Mesothelial cell of epicardium (in vitro differentiated cells): ENCODE measurements at regions not wholly inside any gene's neighbourhood (a gene's known extent, or its start where the extent isn't known, plus 50 kb on each side); places are given as distances from the start of the nearest gene placed in this dataset.

Experiments used
- DNase-seq, 2 experiments: peaks; one replicate each; pipeline ENCODE4 v3.0.0; 2021; ENCODE audit warnings: low spot score in 2 of 2; ENCODE audit not compliant: unreplicated experiment in 2 of 2
- H3K27ac Mint-ChIP-seq: 2 replicates; pipeline ENCODE4 v1.8.0; 2021; ENCODE audit warnings: mixed read lengths
- H3K27me3 Mint-ChIP-seq: 2 replicates; pipeline ENCODE4 v1.8.0; 2021; ENCODE audit warnings: low read depth, mixed read lengths
- H3K36me3 Mint-ChIP-seq: 2 replicates; pipeline ENCODE4 v1.8.0; 2021; ENCODE audit warnings: mixed read lengths
- H3K4me1 Mint-ChIP-seq: 2 replicates; pipeline ENCODE4 v1.8.0; 2021; ENCODE audit warnings: mixed read lengths
- H3K4me3 Mint-ChIP-seq: 2 replicates; pipeline ENCODE4 v1.8.0; 2021; ENCODE audit warnings: mild to moderate bottlenecking, moderate library complexity, mixed read lengths
- H3K9me3 Mint-ChIP-seq: 2 replicates; pipeline ENCODE4 v1.8.0; 2021; ENCODE audit warnings: mixed read lengths
- CTCF ChIP-seq: fragments of 200-600 bp; sonication (generic); IDR thresholded peaks from one replicate; pipeline ENCODE4 v1.5.0; 2021; ENCODE audit warnings: antibody characterized with exemption; ENCODE audit not compliant: unreplicated experiment

- H3K27me3 Mint-ChIP-seq = peaks cover 51% of the 10 kb centered on the region
Observed at GRCh38 chr1:30194046-30194619, 529.3 kb downstream of the MATN1 start.

GRCh38 chr1:30192969-30193630, 530.3 kb downstream of the MATN1 start:
- no peak overlapping the region for H3K27ac Mint-ChIP-seq
- no peak overlapping the region for H3K4me3 Mint-ChIP-seq
- H3K9me3 Mint-ChIP-seq = no peaks in the 10 kb centered on the region
- no peaks in the 10 kb centered on the region for H3K36me3 Mint-ChIP-seq
- H3K27me3 Mint-ChIP-seq = peaks cover 53% of the 10 kb centered on the region
- DNase-seq = no peak
- TF ChIP-seq CTCF = no peak
- H3K4me1 Mint-ChIP-seq = no peaks in the 10 kb centered on the region

More at GRCh38 chr1:30194046-30194619, 529.3 kb downstream of the MATN1 start:
- no peak for TF ChIP-seq CTCF
- Mint-ChIP-seq H3K9me3 (no peaks in the 10 kb centered on the region), H3K4me1 (no peaks in the 10 kb centered on the region), H3K4me3 (no peak overlapping the region), H3K27ac (no peak overlapping the region), H3K36me3 (no peaks in the 10 kb centered on the region)
- no peak for DNase-seq

GRCh38 chr1:30191154-30191702, 532.2 kb downstream of the MATN1 start:
- no peak overlapping the region for H3K27ac Mint-ChIP-seq
- H3K36me3 Mint-ChIP-seq = no peaks in the 10 kb centered on the region
- no peak for TF ChIP-seq CTCF
- H3K4me1 Mint-ChIP-seq = no peaks in the 10 kb centered on the region
- no peaks in the 10 kb centered on the region for H3K9me3 Mint-ChIP-seq
- H3K27me3 Mint-ChIP-seq = peaks cover 42% of the 10 kb centered on the region
- no peak for DNase-seq
- H3K4me3 Mint-ChIP-seq = no peak overlapping the region

GRCh38 chr1:30190511-30191153, 532.8 kb downstream of the MATN1 start:
- Mint-ChIP-seq H3K9me3 (no peaks in the 10 kb centered on the region), H3K4me1 (no peaks in the 10 kb centered on the region), H3K4me3 (no peak overlapping the region), H3K27me3 (peaks cover 39% of the 10 kb centered on the region), H3K36me3 (no peaks in the 10 kb centered on the region), H3K27ac (no peak overlapping the region)
- no peak for DNase-seq
- TF ChIP-seq CTCF = no peak

- H3K9me3 Mint-ChIP-seq = no peaks in the 10 kb centered on the region
- no peaks in the 10 kb centered on the region for H3K36me3 Mint-ChIP-seq
- H3K4me3 Mint-ChIP-seq = no peak overlapping the region
- no peak for TF ChIP-seq CTCF
- no peak overlapping the region for H3K27ac Mint-ChIP-seq
- DNase-seq = no peak
- no peaks in the 10 kb centered on the region for H3K4me1 Mint-ChIP-seq
- H3K27me3 Mint-ChIP-seq = peaks cover 34% of the 10 kb centered on the region
Observed at GRCh38 chr1:30189818-30190500, 533.4 kb downstream of the MATN1 start.
